Fibroblast of lung (primary cell): ENCODE measurements at regions not wholly inside any gene's neighbourhood (a gene's known extent, or its start where the extent isn't known, plus 50 kb on each side); places are given as distances from the start of the nearest gene placed in this dataset.

Source experiments
- EZH2 ChIP-seq: IDR thresholded peaks from 2 replicates; pipeline ENCODE4 v1.5.1; 2012; ENCODE audit warnings: low read length, control low read depth, mild to moderate bottlenecking; ENCODE audit errors: missing control alignments
- TF ChIP-seq, protein P1 (sequence below), 2 donors: IDR thresholded peaks in 1 of 2; conservative IDR thresholded peaks in 1 of 2; 1 replicate in 1 of 2; 2 replicates in 1 of 2; pipeline ENCODE4 v1.5.1; 2011 to 2012; ENCODE audit warnings: low read length in 2 of 2, control low read depth in 1 of 2, inconsistent platforms in 1 of 2, low read depth in 1 of 2, mild to moderate bottlenecking in 1 of 2

DNA sequence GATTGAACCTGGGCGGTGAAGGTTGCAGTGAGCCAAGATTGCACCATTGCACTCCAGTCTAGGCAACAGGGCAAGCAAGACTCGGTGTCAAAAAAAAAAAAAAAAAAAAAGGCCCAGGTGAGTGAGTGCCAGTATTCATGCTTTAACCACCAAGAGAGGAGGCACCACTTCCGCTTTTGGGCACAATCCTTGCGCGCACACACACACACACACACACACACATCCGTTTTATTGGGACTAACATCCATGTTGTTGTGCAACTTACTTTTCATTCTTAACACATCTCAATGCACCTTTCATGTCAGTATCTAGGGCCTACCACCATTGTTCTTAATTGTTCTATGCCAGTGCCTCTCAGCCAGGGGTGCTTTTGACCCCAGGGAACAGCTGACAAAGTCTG is 263.0 kb downstream of the CDC5L start:
- TF ChIP-seq, protein P1, sequence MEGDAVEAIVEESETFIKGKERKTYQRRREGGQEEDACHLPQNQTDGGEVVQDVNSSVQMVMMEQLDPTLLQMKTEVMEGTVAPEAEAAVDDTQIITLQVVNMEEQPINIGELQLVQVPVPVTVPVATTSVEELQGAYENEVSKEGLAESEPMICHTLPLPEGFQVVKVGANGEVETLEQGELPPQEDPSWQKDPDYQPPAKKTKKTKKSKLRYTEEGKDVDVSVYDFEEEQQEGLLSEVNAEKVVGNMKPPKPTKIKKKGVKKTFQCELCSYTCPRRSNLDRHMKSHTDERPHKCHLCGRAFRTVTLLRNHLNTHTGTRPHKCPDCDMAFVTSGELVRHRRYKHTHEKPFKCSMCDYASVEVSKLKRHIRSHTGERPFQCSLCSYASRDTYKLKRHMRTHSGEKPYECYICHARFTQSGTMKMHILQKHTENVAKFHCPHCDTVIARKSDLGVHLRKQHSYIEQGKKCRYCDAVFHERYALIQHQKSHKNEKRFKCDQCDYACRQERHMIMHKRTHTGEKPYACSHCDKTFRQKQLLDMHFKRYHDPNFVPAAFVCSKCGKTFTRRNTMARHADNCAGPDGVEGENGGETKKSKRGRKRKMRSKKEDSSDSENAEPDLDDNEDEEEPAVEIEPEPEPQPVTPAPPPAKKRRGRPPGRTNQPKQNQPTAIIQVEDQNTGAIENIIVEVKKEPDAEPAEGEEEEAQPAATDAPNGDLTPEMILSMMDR (conservative IDR thresholded peaks at IDR 0.05 in 1 of 2, IDR thresholded peaks at IDR 0.05 in 1 of 2; ENCODE audit: low read depth in 1 of 2, low read length in 2 of 2): no peak
- no peak for TF ChIP-seq EZH2
